EH (cell line): ENCODE measurements at regions not wholly inside any gene's neighbourhood (a gene's known extent, or its start where the extent isn't known, plus 50 kb on each side); places are given as distances from the start of the nearest gene placed in this dataset.
"Not testable (repeated sequence)": the region's sequence is repeated elsewhere in the genome, so short reads cannot be mapped to it uniquely, and the experiment has no call there.

Experiments
- DNase-seq: peaks from one replicate; pipeline ENCODE4 v3.0.0-alpha.2; 2015; ENCODE audit warnings: low read depth

DNA sequence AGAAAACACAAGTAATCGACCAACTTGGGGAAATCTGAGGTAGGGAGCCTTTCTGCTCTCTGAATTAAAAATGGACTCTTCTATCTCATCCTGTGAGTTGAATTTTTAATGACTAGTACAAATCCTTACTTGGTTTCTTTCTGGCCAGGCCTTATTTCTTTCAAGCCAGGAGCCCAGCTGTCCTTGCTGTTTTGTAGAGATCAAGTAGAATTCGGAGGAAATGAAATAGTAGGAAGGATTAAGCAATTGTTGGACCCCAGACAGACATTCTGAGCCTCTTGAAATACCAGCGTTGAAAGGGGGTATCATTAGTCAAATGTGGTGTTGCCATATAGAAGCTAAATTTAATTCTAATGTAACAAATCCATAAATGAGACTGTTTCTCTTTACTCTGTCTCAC, 53.7 kb upstream of the SMIM15 start:
- DNase-seq, result no peak

DNA sequence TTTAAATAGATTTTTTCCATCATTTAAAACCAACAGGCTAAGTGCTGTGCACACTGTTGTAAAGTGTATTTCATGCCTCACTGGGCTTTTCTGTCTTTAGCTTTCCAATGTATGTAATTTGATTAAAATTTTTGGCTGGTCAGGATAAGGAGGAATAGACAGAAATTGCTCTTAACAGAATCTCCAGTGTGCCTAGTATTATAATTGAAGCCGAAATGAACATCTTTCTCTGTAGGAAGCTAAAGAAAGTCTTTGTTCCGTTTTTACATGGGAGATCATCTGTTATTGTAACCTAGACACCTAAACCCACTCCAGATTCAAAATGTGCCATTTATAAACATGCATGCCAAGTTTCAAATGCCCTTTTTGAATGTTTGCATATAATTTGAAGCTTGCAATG, 54.5 kb upstream of the SMIM15 start:
- DNase-seq, result no peak

DNA sequence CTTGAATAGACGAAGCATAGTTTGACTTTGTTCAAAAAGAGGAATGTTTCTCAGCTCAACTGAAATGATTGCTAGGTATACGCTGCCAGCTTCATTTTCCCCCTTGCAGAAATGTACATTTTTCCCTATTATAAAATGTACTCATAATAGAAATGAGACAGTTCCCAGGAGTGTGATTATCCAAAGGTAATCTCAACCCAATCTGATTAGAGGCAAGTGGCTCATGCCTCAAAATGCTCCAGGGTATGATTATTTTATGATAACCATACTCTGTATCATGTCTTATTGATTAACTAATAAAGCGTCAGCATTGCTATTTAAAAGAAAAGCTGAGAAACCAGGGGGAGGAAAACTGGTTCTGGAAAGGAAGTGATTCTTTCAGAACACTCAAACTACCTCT, 54.9 kb upstream of the SMIM15 start:
- no peak for DNase-seq

DNA sequence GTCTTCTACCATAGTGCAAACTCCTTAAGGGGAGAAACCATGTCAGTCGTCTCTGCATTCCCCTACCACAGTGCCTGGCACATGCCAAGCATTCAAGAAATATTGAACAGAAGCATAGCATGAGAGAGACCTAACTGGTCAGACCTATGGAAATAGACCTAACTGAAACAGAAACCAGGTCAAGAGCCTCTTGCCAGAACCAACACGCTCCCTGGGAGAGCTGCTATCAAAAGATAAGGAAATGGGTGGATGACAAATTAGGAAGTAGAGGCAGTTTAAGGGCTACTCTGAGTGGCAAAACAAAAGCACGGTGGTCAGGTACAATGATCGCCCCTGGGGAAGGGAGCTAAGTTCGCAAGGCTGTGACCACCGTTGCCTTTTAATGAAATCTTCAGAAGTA, 66.0 kb upstream of the SMIM15 start:
- DNase-seq, result no peak

DNA sequence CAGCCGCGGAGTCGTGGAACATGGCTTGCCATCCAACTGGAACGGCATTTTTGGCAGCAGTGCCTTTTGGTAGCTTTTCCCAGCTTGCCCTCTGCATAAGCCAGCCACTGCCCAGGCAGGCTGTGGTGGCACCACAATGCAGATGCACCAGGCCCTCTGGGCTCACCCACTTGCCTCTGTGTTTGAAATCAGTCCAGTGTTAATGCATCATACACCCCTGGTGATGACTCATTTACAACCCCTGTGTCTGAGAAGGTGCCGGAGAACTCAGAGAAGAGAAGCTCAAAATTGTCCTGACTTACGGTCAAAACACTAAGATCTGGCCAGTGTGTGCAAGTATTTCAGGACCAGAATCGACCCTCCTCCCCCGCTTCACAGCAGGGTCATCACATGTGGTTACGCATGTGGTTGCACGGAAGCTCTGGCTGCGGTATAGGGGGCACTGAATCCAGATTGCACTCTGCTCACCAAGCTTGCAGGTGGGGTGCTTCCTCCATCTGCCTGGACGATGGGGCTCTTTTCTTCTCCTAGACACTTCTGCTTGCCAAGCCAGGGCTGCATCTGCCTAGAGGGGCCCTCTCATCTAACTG, 66.5 kb upstream of the SMIM15 start:
- peak; percentile 25 for DNase-seq

DNA sequence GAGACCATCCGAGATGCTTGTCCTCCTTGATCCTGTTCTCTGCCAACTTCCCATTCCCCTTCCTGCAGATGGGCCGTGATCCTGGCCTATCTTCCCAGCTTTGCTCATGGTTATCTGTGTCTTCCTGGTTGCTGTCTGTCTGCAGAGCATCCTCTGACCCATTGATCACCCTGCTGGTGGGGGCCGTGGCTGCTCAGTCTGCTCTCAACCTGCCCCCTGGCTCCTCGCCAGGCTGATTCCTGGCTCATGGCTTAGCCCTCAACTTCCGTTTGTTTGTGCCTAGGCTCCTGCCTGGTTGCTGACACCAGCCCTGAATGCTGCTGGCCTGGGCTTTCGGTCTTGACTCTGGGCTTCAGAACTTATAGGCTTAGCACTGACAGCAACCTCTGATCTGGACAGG, 67.1 kb upstream of the SMIM15 start:
- DNase-seq, result no peak

DNA sequence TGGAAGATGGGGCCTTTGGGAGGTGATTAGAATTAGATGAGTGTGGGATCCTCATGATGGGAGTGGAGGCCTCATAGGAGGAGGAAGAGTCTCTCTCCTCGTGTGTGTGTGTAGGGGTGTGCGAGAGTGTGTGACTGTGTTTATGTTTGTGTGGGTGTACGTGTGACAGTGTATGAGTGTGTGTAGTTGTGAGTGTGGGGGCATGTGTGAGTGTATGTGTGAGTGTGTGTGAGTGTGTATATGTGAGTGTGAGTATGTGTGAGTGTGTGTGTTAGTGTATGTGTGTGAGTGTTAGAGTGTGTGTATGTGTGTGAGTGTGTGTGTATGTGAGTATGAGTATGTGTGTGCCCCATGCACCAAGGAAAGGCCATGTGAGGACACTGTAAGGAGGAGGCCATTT, 68.2 kb upstream of the SMIM15 start:
- DNase-seq, result no peak

DNA sequence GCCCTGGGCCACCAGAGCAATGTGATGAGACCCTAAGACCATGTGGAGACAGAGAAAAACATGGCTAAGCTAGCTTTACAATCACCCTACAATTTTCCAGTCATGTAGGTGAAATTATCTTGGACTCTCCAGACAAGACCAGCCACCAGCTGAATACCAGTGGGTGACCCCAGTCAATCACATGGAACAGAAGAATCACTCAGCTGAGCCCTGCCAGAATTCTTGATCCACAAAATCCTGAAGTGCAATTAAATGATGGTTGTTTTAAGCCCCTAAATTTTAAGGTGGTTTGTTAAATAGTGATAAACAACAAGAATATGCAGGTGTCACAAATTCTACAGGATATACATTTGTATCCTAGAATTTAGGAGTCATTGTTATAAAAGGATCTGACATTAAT, 69.5 kb upstream of the SMIM15 start:
- no peak for DNase-seq

DNA sequence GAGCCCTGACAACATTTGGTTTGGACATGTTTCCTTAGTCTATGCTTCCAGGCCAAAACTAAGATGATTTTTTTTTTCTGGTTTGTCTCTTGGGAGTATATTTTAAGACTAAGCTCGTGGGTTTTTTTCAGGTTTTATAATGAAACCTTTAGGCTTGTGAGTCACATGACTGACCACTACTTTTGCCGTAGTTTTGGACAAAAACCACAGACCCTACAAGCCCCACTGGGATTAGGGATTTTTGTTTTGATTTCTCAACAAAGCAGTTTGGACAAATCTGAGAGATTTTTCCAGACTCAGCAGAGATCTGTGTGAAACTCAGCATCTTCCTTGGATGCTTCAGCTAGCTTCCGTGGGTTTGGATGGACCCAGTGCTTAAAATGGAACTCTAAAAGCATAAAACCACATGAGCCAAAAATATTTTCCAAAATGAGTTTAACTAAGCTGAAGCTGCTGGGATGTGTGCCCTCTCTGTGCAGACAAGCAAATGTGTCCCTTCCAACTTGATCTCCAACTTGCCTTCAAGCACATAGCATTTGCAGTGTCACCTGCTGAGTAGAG, 70.3 kb upstream of the SMIM15 start:
- DNase-seq, result no peak

DNA sequence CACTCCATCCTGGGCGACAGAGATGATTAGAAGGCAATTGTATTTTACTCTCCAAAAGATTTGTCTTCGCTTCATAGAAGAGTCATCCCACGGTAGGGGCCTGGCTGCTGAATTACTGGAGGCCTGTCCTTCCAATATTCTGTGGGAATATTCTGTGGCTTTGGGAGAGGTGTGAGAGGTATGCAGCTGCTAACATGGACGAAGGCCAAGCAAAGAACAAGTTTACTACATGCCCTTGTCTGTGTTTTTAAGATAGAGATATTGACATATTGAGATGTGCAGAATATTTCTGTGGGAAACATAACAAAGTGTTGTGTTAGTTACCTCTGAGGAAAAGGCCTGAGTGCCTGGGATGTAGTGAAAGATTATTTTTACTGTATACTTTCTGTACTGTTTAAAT, 71.8 kb upstream of the SMIM15 start:
- no peak for DNase-seq

DNA sequence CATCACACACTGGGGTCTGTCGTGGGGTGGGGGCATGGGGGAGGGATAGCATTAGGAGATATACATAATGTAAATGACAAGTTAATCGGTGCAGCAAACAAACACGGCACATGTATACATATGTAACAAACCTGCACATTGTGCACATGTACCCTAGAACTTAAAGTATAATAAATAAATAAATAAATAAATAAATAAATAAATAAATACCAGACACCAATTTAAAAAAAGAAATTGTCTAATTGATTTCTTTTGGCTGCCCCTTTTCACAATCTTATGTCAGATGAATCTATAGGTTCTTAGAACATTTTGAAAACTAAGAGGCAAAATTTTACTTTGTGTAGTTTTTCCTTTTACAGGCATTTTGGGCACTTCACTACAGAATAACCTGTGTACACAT, 74.4 kb upstream of the SMIM15 start:
- not testable (repeated sequence) for DNase-seq

DNA sequence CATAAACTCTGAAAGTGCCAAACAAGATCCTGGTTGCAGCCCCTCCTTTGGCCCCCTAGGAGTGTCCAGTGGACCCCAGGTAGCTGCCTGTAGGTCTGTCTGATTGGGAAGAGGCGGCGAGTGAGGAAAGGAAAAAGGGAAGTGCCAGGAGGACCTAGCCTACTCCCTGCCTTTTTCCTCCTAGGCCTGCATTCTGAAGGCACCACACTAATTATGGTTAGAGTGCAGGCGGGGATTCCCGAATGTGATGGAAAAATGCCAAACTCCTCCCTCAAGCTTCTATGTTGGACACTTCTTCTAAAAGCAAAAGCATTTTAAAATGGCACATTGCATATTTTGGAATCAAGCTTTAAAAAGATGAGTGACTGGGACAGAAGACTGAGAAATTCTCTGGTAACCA, 83.2 kb upstream of the SMIM15 start:
- DNase-seq, result peak; percentile 21

DNA sequence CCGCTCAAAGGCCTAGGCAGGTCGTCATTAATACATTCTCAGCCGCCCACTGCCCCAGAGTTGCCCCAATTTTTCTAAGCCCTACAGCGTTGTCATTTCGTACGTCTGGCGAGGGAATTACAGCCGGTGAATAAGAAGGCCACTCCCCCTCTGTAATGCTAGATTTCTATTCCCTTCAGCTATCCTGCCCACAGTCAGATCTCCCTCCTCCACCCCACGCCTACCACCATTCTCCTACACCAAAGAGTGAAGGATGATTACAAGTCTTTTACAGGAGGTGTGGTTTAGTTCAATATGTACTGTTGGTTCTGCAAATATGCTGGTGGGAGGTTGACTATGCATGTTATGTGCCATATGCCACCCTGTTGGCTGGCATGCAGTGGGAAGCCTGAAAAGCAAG, 83.7 kb upstream of the SMIM15 start:
- no peak for DNase-seq

DNA sequence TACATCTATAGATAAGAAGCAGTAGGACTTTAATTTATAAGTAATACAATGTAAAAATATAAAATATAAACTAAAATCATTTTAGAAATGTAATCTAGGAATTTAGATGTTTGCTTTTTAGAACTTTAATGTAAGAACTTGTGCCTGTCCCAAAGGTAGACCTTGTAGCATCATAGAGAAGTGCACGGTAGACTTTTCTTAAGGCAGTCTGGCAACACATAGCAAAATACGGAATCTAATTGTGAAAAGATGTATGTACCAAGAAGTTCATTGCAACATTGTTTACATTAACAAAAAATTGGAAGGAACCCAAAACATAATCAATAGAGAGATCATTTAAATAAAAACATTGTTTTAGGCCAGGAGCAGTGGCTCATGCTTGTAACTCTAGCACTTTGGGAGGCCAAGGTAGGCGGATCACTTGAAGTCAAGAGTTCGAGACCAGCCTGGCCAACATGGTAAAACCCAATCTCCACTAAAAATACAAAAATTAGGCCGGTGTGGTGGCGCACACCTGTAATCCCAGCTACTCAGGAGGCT, 84.6 kb upstream of the SMIM15 start:
- DNase-seq, result no peak

DNA sequence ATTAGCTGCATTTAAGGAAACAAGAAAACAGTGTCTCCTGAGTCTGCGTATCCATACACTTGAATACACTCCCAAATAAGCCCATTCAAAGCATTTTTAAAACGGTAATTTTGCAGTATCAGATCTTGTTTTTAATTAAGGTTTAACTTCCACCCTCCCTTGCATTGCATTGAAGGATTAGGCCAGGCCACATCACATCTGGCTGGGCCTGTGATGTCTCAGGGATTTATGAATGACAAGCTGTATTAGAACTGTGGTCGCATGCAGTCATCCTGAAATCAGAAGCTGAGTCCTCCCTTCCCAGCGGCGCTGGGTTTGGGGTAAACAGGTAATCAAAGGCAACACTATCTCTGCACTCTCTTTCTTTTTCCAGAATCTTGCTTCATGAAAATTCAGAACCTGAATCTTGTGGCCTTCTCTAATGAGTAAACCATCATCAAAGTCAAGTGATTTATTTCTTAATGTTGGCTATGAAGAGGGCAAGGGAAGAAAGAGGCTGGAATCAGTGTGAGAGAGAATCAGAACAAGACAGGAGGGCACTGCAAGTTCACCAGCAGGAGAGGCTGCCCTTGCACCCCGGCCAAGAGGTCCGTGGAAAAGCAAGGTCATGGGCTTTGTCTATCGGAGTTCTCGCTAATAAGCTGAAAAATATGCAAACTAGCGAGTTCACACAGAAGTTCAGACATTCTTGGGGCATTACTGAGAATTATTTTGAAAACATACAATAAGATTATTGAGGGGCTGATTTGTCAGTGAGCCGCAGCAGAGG, 80.0 kb upstream of the ZSWIM6 start:
- DNase-seq, result no peak

DNA sequence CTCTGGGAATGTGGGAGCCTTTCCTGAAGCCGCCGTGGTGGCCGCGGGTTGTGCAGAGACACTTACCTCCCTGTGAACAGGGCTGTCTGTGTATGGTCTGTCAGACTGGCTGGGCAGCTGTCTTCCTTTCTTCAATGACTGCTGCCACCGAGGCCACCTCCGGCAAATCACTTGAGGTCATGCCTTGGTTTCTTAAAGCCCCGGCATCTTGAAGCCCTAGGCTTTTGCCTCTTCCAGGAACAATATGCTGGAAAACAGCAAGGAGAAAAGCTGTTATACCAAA, 79.5 kb upstream of the ZSWIM6 start:
- no peak for DNase-seq

DNA sequence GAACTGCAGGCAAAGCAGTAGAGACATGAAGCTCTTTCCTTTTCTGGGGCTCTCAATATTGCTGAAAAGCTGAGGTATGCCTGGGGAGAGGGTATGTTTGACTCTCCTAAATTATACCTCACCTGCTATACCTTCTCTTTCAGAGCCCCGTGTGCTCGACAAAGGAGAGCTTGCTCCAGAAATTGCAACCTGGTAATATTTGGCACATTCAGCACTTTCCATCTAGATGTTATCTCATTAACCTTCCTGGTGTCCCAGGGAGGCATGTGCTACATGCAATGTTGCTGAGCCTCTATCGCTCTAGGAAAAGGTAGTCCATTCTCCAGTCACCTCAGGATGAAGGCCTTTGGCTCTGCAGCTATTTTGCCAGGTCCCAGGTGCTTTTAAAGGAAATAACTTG, 78.5 kb upstream of the ZSWIM6 start:
- no peak for DNase-seq

DNA sequence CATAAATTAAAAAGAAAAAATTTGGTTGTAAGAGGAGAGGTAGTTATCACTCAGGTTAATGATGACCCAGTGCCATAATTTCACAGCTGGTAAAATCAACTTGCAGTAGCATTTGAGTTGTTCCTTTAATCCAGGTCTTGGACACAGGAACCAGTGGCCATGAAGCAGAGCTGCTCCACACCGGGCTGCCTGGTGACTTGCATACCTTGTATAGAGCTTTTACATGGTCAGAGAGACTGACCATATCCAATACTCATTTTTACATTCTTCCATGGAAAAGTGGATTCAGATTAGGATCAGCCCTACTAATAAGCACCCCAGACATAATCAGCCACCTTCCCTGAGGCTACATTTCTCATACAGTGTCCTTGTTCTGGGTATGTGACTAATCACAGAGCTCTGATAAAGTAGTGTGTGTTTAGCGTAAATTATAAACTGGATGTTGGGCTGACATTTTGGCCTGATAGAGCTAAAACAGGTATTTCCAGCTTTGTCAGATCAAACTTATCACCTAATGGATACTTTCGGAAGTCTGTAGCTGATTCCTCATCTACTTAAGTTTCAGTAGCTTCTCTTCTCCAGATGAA, 77.0 kb upstream of the ZSWIM6 start:
- peak; percentile 40 for DNase-seq

DNA sequence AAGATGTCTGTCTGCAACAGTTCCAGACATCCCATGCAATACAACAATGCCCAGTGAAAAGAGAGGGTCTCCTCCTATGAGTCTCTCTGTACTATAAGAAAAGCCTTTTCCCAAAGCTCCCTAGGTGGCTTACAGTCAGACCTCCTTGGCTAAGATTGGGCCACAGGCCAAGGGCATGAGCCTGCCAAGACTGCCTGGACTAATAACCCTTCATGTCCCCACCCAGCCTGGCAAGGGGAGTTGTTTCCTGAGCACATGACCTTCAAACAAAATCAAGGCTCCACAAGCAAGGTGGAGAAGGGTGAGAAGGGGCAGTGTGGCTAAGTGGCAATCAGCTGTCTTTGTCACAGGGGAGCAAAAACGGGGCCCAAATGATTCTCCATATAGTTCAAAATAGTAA, 75.6 kb upstream of the ZSWIM6 start:
- no peak for DNase-seq

DNA sequence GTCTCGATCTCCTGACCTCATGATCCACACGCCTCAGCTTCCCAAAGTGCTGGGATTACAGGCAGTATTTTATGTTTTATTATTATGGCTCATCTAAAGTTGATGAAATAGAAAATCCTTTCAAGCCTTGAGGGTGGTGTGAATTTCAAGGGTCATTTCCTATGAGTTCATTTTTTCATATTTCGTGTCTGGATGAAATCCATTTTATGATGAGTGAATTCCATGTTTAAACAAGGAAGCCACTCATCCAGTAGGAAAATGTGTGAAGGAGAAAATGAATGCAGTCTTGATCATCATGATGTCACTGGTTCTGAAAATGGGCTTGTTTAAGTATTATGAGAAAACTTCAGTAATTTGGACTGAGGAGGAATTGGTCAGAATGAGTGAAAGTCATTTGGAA, 74.6 kb upstream of the ZSWIM6 start:
- DNase-seq, result no peak

DNA sequence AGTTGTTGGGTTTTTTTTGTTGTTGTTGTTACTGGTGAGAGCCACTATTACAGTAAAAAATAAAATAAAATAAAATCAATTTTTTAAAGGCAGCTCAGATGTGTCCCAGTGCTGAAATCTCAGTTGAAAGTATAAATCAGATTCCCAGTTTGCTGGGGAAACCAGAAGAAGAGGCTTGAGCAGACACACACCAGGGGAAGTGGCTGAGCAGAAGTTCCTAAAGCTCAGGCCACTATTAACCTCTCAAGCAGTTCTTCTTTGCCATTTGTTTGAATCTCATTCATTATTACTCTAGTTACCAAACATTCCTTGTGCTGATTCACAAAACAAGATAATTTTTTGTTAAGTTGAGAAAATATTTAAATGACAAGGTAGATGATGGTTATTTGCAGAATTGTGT, 70.9 kb upstream of the ZSWIM6 start:
- no peak for DNase-seq

DNA sequence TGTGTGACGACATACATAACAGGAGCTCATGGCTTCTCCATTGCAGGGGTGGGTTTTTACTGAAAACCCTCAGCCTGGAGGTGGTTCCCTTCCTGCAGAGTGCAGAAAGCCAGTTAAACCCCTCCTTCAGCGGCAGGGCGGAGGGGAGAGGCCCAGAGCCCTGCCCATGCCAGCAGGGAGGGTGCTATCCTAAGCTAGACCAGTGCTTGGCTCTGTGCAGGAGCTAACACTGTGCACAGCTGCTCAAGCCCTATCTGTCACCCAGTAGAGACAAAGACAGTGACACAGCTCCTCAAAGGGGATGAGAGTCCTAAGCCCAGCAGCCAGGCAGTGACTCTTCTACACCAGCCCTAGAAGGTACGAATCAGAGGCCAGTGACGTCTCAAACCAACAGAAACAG, 70.0 kb upstream of the ZSWIM6 start:
- DNase-seq, result no peak

DNA sequence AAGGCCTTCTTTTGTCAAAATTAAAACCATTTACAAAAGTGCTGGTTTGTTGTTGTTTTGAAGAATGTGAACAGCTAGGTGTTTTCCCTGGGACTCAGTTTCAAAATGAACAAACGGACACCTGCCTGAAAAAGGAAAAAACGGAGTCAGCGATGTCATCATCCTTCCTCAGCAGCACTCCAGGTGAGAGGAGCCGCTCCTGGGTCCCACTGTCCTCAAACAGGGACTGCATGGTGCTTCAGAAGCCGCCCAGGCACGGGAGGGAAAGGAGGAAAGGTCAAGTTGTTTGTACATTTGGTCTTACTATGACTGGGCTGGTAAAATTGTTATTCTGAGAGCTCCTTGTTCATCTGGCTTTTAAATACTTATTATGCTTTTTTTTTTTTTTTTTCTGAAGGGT, 69.0 kb upstream of the ZSWIM6 start:
- DNase-seq, result no peak
